Transverse colon (tissue), 4 donors: ENCODE measurements at regions not wholly inside any gene's neighbourhood (a gene's known extent, or its start where the extent isn't known, plus 50 kb on each side); places are given as distances from the start of the nearest gene placed in this dataset.

ENCODE experiments used
- EP300 ChIP-seq: sonication (generic); formaldehyde crosslinking; IDR thresholded peaks from one replicate; pipeline ENCODE4 v1.6.1; 2017; ENCODE audit warnings: antibody characterized with exemption, low read depth
- POLR2A ChIP-seq: fragments of 450-650 bp; IDR thresholded peaks from one replicate; pipeline ENCODE4 v1.6.1; 2016; ENCODE audit warnings: antibody characterized with exemption, mild to moderate bottlenecking, moderate library complexity
- POLR2AphosphoS5 ChIP-seq, 3 donors: sonication (generic); formaldehyde crosslinking; IDR thresholded peaks; one replicate each; pipeline ENCODE4 v1.6.1; 2016; ENCODE audit warnings: antibody characterized with exemption in 3 of 3
- TF ChIP-seq, protein P1 (sequence below), 5 experiments: fragments of 200-600 bp in 3 of 5; fragments of 450-650 bp in 2 of 5; sonication (generic) in 3 of 5; IDR thresholded peaks; 1 replicate in 2 of 5; 2 replicates in 3 of 5; pipeline ENCODE4 v1.5.1; 2016 to 2017; ENCODE audit warnings: antibody characterized with exemption in 5 of 5, inconsistent platforms in 3 of 5, mild to moderate bottlenecking in 2 of 5, moderate library complexity in 1 of 5

DNA sequence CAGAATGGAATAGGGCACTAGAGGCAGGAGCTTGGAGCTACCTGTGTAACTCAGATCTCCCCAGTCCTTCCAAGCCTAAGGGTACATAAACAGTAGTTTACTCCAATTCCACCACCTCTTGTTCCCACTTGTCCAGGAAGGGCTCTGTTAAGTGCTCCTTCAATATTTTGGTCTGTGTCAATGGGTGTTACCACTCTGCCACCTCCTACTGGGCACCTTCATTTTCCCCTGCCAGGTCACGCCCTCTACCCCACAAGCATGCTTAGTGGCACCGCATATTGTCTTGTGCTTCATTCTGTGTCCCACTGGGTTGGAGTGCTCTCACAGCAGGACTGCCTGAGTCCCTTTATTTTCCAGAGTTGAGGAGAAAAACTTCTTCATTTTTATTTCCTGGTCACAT, 459.8 kb downstream of the ARHGEF28 start:
- TF ChIP-seq POLR2AphosphoS5 (IDR thresholded peaks at IDR 0.05) (no peak), POLR2A (no peak), EP300 (no peak)
- TF ChIP-seq, protein P1, sequence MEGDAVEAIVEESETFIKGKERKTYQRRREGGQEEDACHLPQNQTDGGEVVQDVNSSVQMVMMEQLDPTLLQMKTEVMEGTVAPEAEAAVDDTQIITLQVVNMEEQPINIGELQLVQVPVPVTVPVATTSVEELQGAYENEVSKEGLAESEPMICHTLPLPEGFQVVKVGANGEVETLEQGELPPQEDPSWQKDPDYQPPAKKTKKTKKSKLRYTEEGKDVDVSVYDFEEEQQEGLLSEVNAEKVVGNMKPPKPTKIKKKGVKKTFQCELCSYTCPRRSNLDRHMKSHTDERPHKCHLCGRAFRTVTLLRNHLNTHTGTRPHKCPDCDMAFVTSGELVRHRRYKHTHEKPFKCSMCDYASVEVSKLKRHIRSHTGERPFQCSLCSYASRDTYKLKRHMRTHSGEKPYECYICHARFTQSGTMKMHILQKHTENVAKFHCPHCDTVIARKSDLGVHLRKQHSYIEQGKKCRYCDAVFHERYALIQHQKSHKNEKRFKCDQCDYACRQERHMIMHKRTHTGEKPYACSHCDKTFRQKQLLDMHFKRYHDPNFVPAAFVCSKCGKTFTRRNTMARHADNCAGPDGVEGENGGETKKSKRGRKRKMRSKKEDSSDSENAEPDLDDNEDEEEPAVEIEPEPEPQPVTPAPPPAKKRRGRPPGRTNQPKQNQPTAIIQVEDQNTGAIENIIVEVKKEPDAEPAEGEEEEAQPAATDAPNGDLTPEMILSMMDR (IDR thresholded peaks at IDR 0.05), result no peak
